Gastrocnemius medialis (tissue), 4 donors: ENCODE measurements at regions not wholly inside any gene's neighbourhood (a gene's known extent, or its start where the extent isn't known, plus 50 kb on each side); places are given as distances from the start of the nearest gene placed in this dataset.

Experiments
- POLR2A ChIP-seq, 2 donors: fragments of 450-650 bp; IDR thresholded peaks; one replicate each; pipeline ENCODE4 v1.6.1; 2017; ENCODE audit warnings: antibody characterized with exemption in 2 of 2, mild to moderate bottlenecking in 2 of 2, moderate library complexity in 2 of 2
- TF ChIP-seq, protein P1 (sequence below), 5 experiments: fragments of 450-650 bp in 3 of 5; fragments of 200-600 bp in 2 of 5; sonication (generic) in 2 of 5; IDR thresholded peaks in 4 of 5; conservative IDR thresholded peaks in 1 of 5; 1 replicate in 4 of 5; 2 replicates in 1 of 5; pipeline ENCODE4 v1.5.1; 2016 to 2019; ENCODE audit warnings: antibody characterized with exemption in 5 of 5, mild to moderate bottlenecking in 3 of 5, moderate library complexity in 3 of 5

DNA sequence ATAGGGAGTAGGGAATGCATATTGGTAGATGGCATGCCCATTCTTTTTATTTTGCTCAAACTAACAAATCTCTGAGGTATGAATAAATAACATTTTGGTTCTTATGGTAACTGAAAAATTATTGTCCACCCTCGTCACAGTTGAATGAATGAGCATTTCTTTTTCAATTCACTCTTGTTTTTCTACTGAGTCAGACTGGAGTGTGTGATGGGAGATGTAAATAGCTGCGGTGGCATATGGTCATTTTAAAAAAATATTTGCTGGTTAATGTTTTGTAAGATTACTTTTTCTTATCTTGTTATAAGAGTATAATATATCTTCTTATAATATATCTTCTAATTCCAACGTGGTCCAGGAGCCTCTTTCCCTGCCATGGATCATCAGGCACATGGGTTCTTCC lies 586.5 kb downstream of the SLITRK5 start:
- TF ChIP-seq, protein P1, sequence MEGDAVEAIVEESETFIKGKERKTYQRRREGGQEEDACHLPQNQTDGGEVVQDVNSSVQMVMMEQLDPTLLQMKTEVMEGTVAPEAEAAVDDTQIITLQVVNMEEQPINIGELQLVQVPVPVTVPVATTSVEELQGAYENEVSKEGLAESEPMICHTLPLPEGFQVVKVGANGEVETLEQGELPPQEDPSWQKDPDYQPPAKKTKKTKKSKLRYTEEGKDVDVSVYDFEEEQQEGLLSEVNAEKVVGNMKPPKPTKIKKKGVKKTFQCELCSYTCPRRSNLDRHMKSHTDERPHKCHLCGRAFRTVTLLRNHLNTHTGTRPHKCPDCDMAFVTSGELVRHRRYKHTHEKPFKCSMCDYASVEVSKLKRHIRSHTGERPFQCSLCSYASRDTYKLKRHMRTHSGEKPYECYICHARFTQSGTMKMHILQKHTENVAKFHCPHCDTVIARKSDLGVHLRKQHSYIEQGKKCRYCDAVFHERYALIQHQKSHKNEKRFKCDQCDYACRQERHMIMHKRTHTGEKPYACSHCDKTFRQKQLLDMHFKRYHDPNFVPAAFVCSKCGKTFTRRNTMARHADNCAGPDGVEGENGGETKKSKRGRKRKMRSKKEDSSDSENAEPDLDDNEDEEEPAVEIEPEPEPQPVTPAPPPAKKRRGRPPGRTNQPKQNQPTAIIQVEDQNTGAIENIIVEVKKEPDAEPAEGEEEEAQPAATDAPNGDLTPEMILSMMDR (IDR thresholded peaks at IDR 0.05 in 4 of 5, conservative IDR thresholded peaks at IDR 0.05 in 1 of 5): no peak
- TF ChIP-seq POLR2A (IDR thresholded peaks at IDR 0.05): no peak
